DND-41 (cell line): ENCODE measurements at regions not wholly inside any gene's neighbourhood (a gene's known extent, or its start where the extent isn't known, plus 50 kb on each side); places are given as distances from the start of the nearest gene placed in this dataset.

Experiments
- ATAC-seq: fragments of 200-7000 bp; cut with Tn5 transposase; 3 replicates; pipeline ENCODE4 v1.9.1; 2021; ENCODE audit warnings: low read depth; ENCODE audit not compliant: insufficient read depth
- DNase-seq: peaks from one replicate; pipeline ENCODE4 v3.0.0-alpha.2; 2020
- H2AFZ ChIP-seq: 2 replicates; pipeline ENCODE4 v1.6.0; 2012; ENCODE audit warnings: low read depth, low read length
- H3K27ac ChIP-seq: 2 replicates; pipeline ENCODE4 v1.5.1; 2012; ENCODE audit warnings: low read length, inconsistent platforms
- H3K27me3 ChIP-seq: fragments of 200-600 bp; sonication (generic); 2 replicates; pipeline ENCODE4 v1.6.0; 2012; ENCODE audit warnings: low read length, mild to moderate bottlenecking, inconsistent platforms; ENCODE audit not compliant: insufficient read depth, poor library complexity
- H3K36me3 ChIP-seq: 2 replicates; pipeline ENCODE4 v1.5.1; 2012; ENCODE audit warnings: low read length, inconsistent platforms; ENCODE audit not compliant: insufficient read depth
- H3K4me1 ChIP-seq: 2 replicates; pipeline ENCODE4 v1.5.1; 2012; ENCODE audit warnings: mild to moderate bottlenecking, low read length; ENCODE audit not compliant: insufficient read depth
- H3K4me2 ChIP-seq: 2 replicates; pipeline ENCODE4 v1.6.0; 2012; ENCODE audit warnings: mild to moderate bottlenecking, moderate library complexity, low read length, inconsistent platforms; ENCODE audit not compliant: insufficient read depth
- H3K4me3 ChIP-seq, 2 experiments: fragments of 200-600 bp in 1 of 2; shearing (Covaris generic) in 1 of 2; 2 replicates each; pipeline ENCODE4 v1.5.1; 2012 to 2016; ENCODE audit warnings: inconsistent platforms in 2 of 2, low read length in 2 of 2, mild to moderate bottlenecking in 2 of 2, low read depth in 1 of 2, moderate library complexity in 1 of 2
- H3K79me2 ChIP-seq: 2 replicates; pipeline ENCODE4 v1.6.0; 2012; ENCODE audit warnings: low read length, inconsistent platforms; ENCODE audit not compliant: insufficient read depth
- H3K9ac ChIP-seq: 2 replicates; pipeline ENCODE4 v1.6.0; 2012; ENCODE audit warnings: low read depth, mild to moderate bottlenecking, inconsistent platforms, low read length, moderate library complexity
- H3K9me3 ChIP-seq: 2 replicates; pipeline ENCODE4 v1.5.1; 2012; ENCODE audit warnings: low read length, moderate library complexity, mild to moderate bottlenecking, inconsistent platforms; ENCODE audit not compliant: insufficient read depth, severe bottlenecking
- H4K20me1 ChIP-seq: 2 replicates; pipeline ENCODE4 v1.6.0; 2012; ENCODE audit warnings: low read length; ENCODE audit not compliant: insufficient read depth
- EZH2 ChIP-seq: IDR thresholded peaks from 3 replicates; pipeline ENCODE4 v1.6.1; 2012; ENCODE audit warnings: borderline replicate concordance, low read depth, mild to moderate bottlenecking, moderate library complexity, low read length, inconsistent platforms; ENCODE audit not compliant: severe bottlenecking
- TF ChIP-seq, protein P1 (sequence below): IDR thresholded peaks from 2 replicates; pipeline ENCODE4 v1.5.1; 2012; ENCODE audit warnings: borderline replicate concordance, low read length, moderate library complexity, mild to moderate bottlenecking; ENCODE audit not compliant: poor library complexity, severe bottlenecking; ENCODE audit errors: extremely low read depth

DNA sequence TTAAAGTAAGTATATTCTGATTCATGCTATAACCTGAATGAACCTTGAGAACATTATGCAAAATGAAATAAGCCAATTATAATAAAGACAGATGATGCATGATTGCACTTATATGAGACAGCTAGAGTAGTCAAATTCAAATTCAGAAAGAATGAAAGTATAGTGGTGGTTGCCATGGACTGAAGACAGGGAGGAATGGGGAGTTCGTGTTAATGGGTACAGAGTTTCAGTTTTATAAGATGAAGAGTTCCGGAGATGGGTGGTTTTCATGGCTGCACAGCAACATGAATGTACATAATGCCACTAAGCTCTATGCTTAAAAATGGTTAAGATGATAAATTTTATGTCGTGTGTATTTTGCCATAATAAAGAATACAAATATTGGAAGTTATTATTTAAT lies 751.2 kb downstream of the TSN start:
- Histone ChIP-seq H3K9me3 (no peaks in the 10 kb centered on the region), H3K4me2 (no peak overlapping the region), H3K4me3 (no peak overlapping the region), H3K27me3 (peaks cover 2% of the 10 kb centered on the region), H3K4me1 (no peaks in the 10 kb centered on the region), H3K79me2 (no peaks in the 10 kb centered on the region), H3K27ac (no peak overlapping the region), H3K36me3 (no peaks in the 10 kb centered on the region), H4K20me1 (no peaks in the 10 kb centered on the region), H2AFZ (no peak overlapping the region), H3K9ac (no peak overlapping the region)
- DNase-seq (no peak), ATAC-seq (no peak)
- no peak for TF ChIP-seq EZH2
- TF ChIP-seq, protein P1, sequence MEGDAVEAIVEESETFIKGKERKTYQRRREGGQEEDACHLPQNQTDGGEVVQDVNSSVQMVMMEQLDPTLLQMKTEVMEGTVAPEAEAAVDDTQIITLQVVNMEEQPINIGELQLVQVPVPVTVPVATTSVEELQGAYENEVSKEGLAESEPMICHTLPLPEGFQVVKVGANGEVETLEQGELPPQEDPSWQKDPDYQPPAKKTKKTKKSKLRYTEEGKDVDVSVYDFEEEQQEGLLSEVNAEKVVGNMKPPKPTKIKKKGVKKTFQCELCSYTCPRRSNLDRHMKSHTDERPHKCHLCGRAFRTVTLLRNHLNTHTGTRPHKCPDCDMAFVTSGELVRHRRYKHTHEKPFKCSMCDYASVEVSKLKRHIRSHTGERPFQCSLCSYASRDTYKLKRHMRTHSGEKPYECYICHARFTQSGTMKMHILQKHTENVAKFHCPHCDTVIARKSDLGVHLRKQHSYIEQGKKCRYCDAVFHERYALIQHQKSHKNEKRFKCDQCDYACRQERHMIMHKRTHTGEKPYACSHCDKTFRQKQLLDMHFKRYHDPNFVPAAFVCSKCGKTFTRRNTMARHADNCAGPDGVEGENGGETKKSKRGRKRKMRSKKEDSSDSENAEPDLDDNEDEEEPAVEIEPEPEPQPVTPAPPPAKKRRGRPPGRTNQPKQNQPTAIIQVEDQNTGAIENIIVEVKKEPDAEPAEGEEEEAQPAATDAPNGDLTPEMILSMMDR = no peak

DNA sequence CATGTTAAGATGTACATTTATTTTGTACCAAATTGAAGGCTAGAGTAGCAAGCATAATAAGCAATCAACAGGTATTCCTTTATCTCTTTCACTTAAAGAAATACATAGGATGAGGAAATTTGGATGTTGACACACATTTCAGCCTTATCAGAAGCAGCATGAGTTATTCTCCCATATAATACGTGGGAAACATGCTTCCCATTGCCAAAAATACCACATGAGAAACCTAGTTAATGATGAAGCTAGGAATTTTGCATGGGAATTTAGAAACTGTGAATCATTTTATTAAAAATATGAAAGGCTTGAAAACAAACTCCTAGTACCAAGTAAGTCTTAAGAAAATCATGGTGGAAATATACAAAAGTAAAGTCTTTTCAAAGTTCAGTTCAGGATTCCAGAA lies 751.8 kb downstream of the TSN start:
- Histone ChIP-seq H2AFZ (no peak overlapping the region), H4K20me1 (no peaks in the 10 kb centered on the region), H3K9me3 (no peaks in the 10 kb centered on the region), H3K4me1 (no peaks in the 10 kb centered on the region), H3K36me3 (no peaks in the 10 kb centered on the region), H3K27me3 (peaks cover 2% of the 10 kb centered on the region), H3K79me2 (no peaks in the 10 kb centered on the region), H3K4me3 (no peak overlapping the region), H3K27ac (no peak overlapping the region), H3K4me2 (no peak overlapping the region), H3K9ac (no peak overlapping the region)
- TF ChIP-seq, protein P1 = no peak
- TF ChIP-seq EZH2 = no peak
- no peak for DNase-seq
- ATAC-seq = no peak

DNA sequence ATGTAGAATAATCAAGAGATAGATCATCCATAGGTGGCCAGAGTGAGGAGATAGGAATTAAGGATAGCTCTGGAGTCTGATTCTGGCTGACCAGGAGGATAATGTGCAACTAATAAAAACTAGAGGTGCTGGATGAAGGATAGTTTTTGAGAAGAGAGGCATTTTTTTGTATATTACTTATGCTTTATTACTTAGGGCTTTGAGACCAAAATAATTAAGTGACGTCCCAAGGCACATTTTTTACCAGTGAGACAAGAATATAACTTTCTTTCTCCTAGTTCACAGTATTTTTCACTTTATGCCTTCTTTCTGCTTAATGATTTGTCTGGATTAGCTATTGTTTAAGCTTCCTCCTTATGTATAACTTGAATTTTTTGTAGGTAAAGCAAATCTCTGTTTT lies 756.6 kb downstream of the TSN start:
- no peaks in the 10 kb centered on the region for H3K36me3 ChIP-seq
- no peaks in the 10 kb centered on the region for H3K9me3 ChIP-seq
- TF ChIP-seq EZH2 = no peak
- TF ChIP-seq, protein P1 = no peak
- no peak overlapping the region for H2AFZ ChIP-seq
- H4K20me1 ChIP-seq = no peaks in the 10 kb centered on the region
- no peaks in the 10 kb centered on the region for H3K27me3 ChIP-seq
- no peaks in the 10 kb centered on the region for H3K79me2 ChIP-seq
- H3K4me2 ChIP-seq = no peak overlapping the region
- no peak overlapping the region for H3K27ac ChIP-seq
- no peak overlapping the region for H3K4me3 ChIP-seq
- no peak overlapping the region for H3K9ac ChIP-seq
- ATAC-seq (no peak), DNase-seq (no peak)
- H3K4me1 ChIP-seq = no peaks in the 10 kb centered on the region

DNA sequence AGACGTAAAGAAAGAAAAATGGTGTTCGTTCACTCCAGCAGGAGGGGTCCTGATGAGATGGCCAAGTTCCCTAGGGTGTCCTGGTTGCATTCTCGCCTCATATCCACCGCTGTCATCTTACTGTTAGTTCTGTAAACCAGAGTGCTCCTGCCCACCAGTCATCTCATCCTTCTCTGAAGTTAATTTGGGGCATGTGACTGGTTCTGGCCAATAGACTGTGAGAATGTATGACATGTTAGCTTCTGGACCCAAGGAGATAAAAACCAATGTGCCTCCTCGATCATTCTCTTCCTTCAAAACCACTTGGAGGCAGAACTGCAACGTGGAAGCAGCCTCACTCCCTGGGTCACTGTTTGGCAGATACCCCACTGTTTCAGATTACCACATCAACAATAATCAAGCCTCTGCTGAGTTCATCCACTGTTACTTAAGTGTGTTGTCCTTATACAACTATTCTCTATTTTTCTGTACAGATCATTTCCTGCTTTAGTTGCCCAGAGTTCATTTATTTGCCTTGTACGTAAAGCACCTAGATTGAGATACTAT lies 759.1 kb downstream of the TSN start:
- Histone ChIP-seq H3K27ac (no peak overlapping the region), H3K4me2 (no peak overlapping the region), H3K79me2 (no peaks in the 10 kb centered on the region), H3K36me3 (no peaks in the 10 kb centered on the region), H2AFZ (no peak overlapping the region), H3K9ac (no peak overlapping the region), H3K4me1 (no peaks in the 10 kb centered on the region), H3K4me3 (no peak overlapping the region), H3K27me3 (no peaks in the 10 kb centered on the region), H4K20me1 (no peaks in the 10 kb centered on the region), H3K9me3 (no peaks in the 10 kb centered on the region)
- no peak for ATAC-seq
- TF ChIP-seq EZH2 = no peak
- TF ChIP-seq, protein P1 = no peak
- no peak for DNase-seq
